HEK293 (cell line): ENCODE measurements at regions not wholly inside any gene's neighbourhood (a gene's known extent, or its start where the extent isn't known, plus 50 kb on each side); places are given as distances from the start of the nearest gene placed in this dataset.

ENCODE experiments used
- SP2 ChIP-seq: fragments of 450-650 bp; formaldehyde crosslinking; IDR thresholded peaks from 2 replicates; pipeline ENCODE4 v1.5.1; 2016; ENCODE audit warnings: missing biosample characterization, missing genetic modification characterization
- TF ChIP-seq, protein P1 (sequence below): fragments of 450-650 bp; formaldehyde crosslinking; IDR thresholded peaks from 2 replicates; pipeline ENCODE4 v1.5.1; 2016; ENCODE audit warnings: missing biosample characterization, missing genetic modification characterization

DNA sequence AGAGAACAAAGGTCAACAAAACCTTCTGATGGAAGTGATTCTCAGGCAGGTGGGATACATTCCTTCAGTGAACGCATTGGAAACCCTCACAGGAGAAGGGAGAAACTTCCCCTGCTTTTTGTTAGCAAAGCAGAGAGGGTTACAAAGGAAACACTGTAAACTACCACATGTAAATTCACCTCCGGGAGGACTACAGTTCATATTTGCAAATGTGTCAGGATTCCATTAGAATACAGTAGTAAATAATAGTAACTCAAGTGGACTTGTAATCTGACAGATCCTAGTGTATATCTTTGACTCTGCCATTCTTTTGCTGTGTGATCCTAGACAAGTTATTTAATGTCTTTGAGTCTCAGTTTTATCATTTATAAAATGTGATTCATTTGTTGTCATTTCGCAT lies 504.3 kb upstream of the NRP1 start:
- TF ChIP-seq, protein P1, sequence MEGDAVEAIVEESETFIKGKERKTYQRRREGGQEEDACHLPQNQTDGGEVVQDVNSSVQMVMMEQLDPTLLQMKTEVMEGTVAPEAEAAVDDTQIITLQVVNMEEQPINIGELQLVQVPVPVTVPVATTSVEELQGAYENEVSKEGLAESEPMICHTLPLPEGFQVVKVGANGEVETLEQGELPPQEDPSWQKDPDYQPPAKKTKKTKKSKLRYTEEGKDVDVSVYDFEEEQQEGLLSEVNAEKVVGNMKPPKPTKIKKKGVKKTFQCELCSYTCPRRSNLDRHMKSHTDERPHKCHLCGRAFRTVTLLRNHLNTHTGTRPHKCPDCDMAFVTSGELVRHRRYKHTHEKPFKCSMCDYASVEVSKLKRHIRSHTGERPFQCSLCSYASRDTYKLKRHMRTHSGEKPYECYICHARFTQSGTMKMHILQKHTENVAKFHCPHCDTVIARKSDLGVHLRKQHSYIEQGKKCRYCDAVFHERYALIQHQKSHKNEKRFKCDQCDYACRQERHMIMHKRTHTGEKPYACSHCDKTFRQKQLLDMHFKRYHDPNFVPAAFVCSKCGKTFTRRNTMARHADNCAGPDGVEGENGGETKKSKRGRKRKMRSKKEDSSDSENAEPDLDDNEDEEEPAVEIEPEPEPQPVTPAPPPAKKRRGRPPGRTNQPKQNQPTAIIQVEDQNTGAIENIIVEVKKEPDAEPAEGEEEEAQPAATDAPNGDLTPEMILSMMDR: no peak
- no peak for TF ChIP-seq SP2 (tag by site-specific recombination)
